ENCODE measurements at regions not wholly inside any gene's neighbourhood (a gene's known extent, or its start where the extent isn't known, plus 50 kb on each side); places are given as distances from the start of the nearest gene placed in this dataset.

DNA sequence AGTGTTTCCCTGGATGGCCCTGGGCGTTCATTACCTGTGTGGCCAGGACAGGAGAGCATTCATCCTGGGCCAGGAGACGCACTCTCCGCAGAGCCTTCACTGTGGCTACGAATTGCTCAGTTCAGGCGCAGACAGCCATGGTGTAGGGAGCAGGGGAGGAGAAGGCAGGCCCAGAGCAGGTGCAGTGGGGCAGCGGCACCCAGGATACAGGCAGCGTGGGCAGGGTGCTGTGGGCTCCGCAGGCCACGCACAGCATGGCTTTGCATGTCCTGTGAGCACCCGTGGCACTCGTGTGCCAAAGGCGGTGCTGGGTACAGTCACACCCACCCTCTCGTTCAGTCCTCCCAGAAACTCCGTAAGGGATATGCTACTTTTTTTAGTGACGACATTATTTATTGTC lies 124.2 kb upstream of the B3GAT1 start:
- H2BK5ac ChIP-seq (ENCODE audit: low read depth, low read length) = no peak overlapping the region
- no peak overlapping the region for H3K4me3 ChIP-seq (ENCODE audit: extremely low read depth in 1 of 4, insufficient read depth in 2 of 4, low read depth in 3 of 4, low read length in 4 of 4)
- no peak overlapping the region for H2BK15ac ChIP-seq (ENCODE audit: low read length)
- peak in 1 of 2 experiments; percentile 40 for DNase-seq (ENCODE audit: low read depth in 1 of 2, low spot score in 2 of 2)
- H2BK12ac ChIP-seq (ENCODE audit: low read depth, low read length) = no peak overlapping the region
- 93% methylated on average over 14 of the region's 15 CpGs; no CpG with 5 or more reads in 1 of the 2 experiments for WGBS, 2 experiments (ENCODE audit: extremely low coverage in 1 of 2, insufficient coverage in 1 of 2, insufficient read length in 1 of 2, insufficient replicate concordance in 2 of 2, low coverage in 1 of 2, low lambda C conversion rate in 2 of 2, missing lambda C conversion rate in 1 of 2)
- H3K23me2 ChIP-seq (ENCODE audit: low read depth, low read length) = no peaks in the 10 kb centered on the region
- H3K18ac ChIP-seq (ENCODE audit: extremely low read depth, low read length) = no peak overlapping the region
- no peak for FAIRE-seq
- H2BK120ac ChIP-seq (replicated peaks; ENCODE audit: low read depth, low read length) = no peak overlapping the region
- H2AK5ac ChIP-seq (ENCODE audit: low read depth, low read length) = no peak overlapping the region
- no peak overlapping the region for H3K4ac ChIP-seq (replicated peaks; ENCODE audit: insufficient read length, low read depth, low read length)
- H3K79me1 ChIP-seq (ENCODE audit: low read depth, low read length) = no peaks in the 10 kb centered on the region
- H3K23ac ChIP-seq (ENCODE audit: insufficient read length) = no peak overlapping the region
- no peak overlapping the region for H4K5ac ChIP-seq (ENCODE audit: insufficient read length, low read depth, low read length)
- no peak overlapping the region for H4K91ac ChIP-seq (replicated peaks; ENCODE audit: insufficient read length, low read length)
- H3K27ac ChIP-seq (ENCODE audit: low read depth, low read length) = no peak overlapping the region
- H2BK20ac ChIP-seq (ENCODE audit: low read length) = no peak overlapping the region
- H3K4me1 ChIP-seq (replicated peaks in 1 of 4; ENCODE audit: control insufficient read depth in 3 of 4, insufficient read depth in 4 of 4, low read length in 3 of 4) = no peaks in the 10 kb centered on the region
- ChIA-PET CTCF (ENCODE audit: partially characterized antibody) (interaction anchor here (0.6 kb wide), 1 partner anchor 176 kb away, joined by 3 read pairs; no protein-coding TSS in a partner anchor), POLR2A (ENCODE audit: partially characterized antibody) (no interaction called here)
- H3K9me3 ChIP-seq (ENCODE audit: insufficient read depth in 2 of 2, low read depth in 1 of 2, low read length in 1 of 2) = no peaks in the 10 kb centered on the region; a peak in 1 of 4 replicates
- H3K27me3 ChIP-seq (replicated peaks in 1 of 4; ENCODE audit: control insufficient read depth in 3 of 4, extremely low read depth in 1 of 4, insufficient read depth in 3 of 4, low read length in 3 of 4) = no peaks in the 10 kb centered on the region
- H4K20me1 ChIP-seq (replicated peaks in 1 of 2; ENCODE audit: control insufficient read depth in 1 of 2, insufficient read depth in 2 of 2, low read length in 2 of 2) = no peaks in the 10 kb centered on the region
- H3K4me2 ChIP-seq (ENCODE audit: insufficient read depth in 1 of 2, low read depth in 2 of 2, low read length in 2 of 2) = no peak overlapping the region
- H2AFZ ChIP-seq (ENCODE audit: low read length) = no peak overlapping the region
- no peaks in the 10 kb centered on the region for H3K79me2 ChIP-seq (ENCODE audit: control insufficient read depth in 1 of 2, insufficient read depth in 2 of 2, low read length in 2 of 2)
- H3K36me3 ChIP-seq (ENCODE audit: control insufficient read depth in 2 of 4, insufficient read depth in 4 of 4, low read length in 3 of 4) = no peaks in the 10 kb centered on the region
- no peak overlapping the region for H3K14ac ChIP-seq (ENCODE audit: insufficient read length)
- no peak overlapping the region for H4K8ac ChIP-seq (ENCODE audit: extremely low read depth, insufficient read depth, low read length)
- H3K56ac ChIP-seq (replicated peaks; ENCODE audit: insufficient read length, low read depth, low read length) = no peak overlapping the region
- H3K9ac ChIP-seq (replicated peaks in 1 of 4; ENCODE audit: extremely low read depth in 1 of 4, low read depth in 3 of 4, low read length in 3 of 4) = no peak overlapping the region
- TF ChIP-seq NANOG (IDR thresholded peaks at IDR 0.05; ENCODE audit: insufficient read depth, low read depth, low read length, poor library complexity, severe bottlenecking) (no peak), HDAC2 (IDR thresholded peaks at IDR 0.05; ENCODE audit: borderline replicate concordance in 1 of 2, low read depth in 2 of 2, low read length in 2 of 2) (no peak), SIRT6 (IDR thresholded peaks at IDR 0.05; ENCODE audit: low read length) (no peak), BRCA1 (IDR thresholded peaks at IDR 0.05; ENCODE audit: low read depth, low read length) (no peak), CBX8 (IDR thresholded peaks at IDR 0.05; ENCODE audit: borderline replicate concordance, low read depth, low read length) (no peak), ZNF274 (IDR thresholded peaks at IDR 0.05; ENCODE audit: borderline replicate concordance, extremely low read depth, low read length) (no peak), KDM1A (IDR thresholded peaks at IDR 0.05; ENCODE audit: borderline replicate concordance, low read length) (no peak), GABPA (IDR thresholded peaks at IDR 0.05; ENCODE audit: borderline replicate concordance, insufficient read depth, low read length) (no peak), SAP30 (IDR thresholded peaks at IDR 0.05; ENCODE audit: insufficient read depth, insufficient replicate concordance, low read length) (no peak)
- TF ChIP-seq, protein P1, sequence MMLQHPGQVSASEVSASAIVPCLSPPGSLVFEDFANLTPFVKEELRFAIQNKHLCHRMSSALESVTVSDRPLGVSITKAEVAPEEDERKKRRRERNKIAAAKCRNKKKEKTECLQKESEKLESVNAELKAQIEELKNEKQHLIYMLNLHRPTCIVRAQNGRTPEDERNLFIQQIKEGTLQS (IDR thresholded peaks at IDR 0.05; ENCODE audit: insufficient read depth, low read depth, low read length) = no peak
- TF ChIP-seq, protein P2, sequence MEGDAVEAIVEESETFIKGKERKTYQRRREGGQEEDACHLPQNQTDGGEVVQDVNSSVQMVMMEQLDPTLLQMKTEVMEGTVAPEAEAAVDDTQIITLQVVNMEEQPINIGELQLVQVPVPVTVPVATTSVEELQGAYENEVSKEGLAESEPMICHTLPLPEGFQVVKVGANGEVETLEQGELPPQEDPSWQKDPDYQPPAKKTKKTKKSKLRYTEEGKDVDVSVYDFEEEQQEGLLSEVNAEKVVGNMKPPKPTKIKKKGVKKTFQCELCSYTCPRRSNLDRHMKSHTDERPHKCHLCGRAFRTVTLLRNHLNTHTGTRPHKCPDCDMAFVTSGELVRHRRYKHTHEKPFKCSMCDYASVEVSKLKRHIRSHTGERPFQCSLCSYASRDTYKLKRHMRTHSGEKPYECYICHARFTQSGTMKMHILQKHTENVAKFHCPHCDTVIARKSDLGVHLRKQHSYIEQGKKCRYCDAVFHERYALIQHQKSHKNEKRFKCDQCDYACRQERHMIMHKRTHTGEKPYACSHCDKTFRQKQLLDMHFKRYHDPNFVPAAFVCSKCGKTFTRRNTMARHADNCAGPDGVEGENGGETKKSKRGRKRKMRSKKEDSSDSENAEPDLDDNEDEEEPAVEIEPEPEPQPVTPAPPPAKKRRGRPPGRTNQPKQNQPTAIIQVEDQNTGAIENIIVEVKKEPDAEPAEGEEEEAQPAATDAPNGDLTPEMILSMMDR (IDR thresholded peaks at IDR 0.05; ENCODE audit: control extremely low read depth in 1 of 3, insufficient read depth in 1 of 3, low read depth in 1 of 3, low read length in 3 of 3) = no peak
